H9 (cell line): ENCODE measurements at regions not wholly inside any gene's neighbourhood (a gene's known extent, or its start where the extent isn't known, plus 50 kb on each side); places are given as distances from the start of the nearest gene placed in this dataset.

Experiments
- DNase-seq: peaks from one replicate; pipeline ENCODE4 v3.0.0-alpha.2; 2017
- H2AFZ ChIP-seq: one replicate; pipeline ENCODE4 v1.6.1; 2013; ENCODE audit warnings: mild to moderate bottlenecking, low read length, control low read depth, moderate library complexity
- H2AK5ac ChIP-seq: 2 replicates; pipeline ENCODE4 v1.6.1; 2013; ENCODE audit warnings: low read length, control low read depth, mixed read lengths; ENCODE audit not compliant: insufficient read length
- H2BK120ac ChIP-seq: one replicate; pipeline ENCODE4 v1.6.1; 2013; ENCODE audit warnings: low read depth, mild to moderate bottlenecking, low read length, control low read depth, inconsistent platforms; ENCODE audit not compliant: poor library complexity, severe bottlenecking
- H2BK12ac ChIP-seq: 2 replicates; pipeline ENCODE4 v1.6.1; 2013; ENCODE audit warnings: low read length, control low read depth, mixed read lengths, low read depth; ENCODE audit not compliant: insufficient read length
- H2BK15ac ChIP-seq: 2 replicates; pipeline ENCODE4 v1.6.1; 2013; ENCODE audit warnings: low read depth, low read length, control low read depth
- H2BK20ac ChIP-seq: one replicate; pipeline ENCODE4 v1.6.1; 2013; ENCODE audit warnings: low read depth, mild to moderate bottlenecking, low read length, control low read depth, inconsistent platforms; ENCODE audit not compliant: poor library complexity, severe bottlenecking
- H2BK5ac ChIP-seq: 2 replicates; pipeline ENCODE4 v1.6.1; 2013; ENCODE audit warnings: low read length, control low read depth, mixed read lengths; ENCODE audit not compliant: insufficient read length
- H3K14ac ChIP-seq: 2 replicates; pipeline ENCODE4 v1.6.1; 2013; ENCODE audit warnings: low read length, control low read depth; ENCODE audit not compliant: insufficient read depth
- H3K18ac ChIP-seq: 2 replicates; pipeline ENCODE4 v1.6.1; 2013; ENCODE audit warnings: low read depth, mild to moderate bottlenecking, mixed read lengths, low read length, control low read depth; ENCODE audit not compliant: insufficient read length
- H3K23ac ChIP-seq: 2 replicates; pipeline ENCODE4 v1.6.1; 2013; ENCODE audit warnings: low read length, control low read depth, mixed read lengths, low read depth; ENCODE audit not compliant: insufficient read length
- H3K23me2 ChIP-seq: 2 replicates; pipeline ENCODE4 v1.6.1; 2013; ENCODE audit warnings: low read depth, mild to moderate bottlenecking, mixed read lengths, low read length, control low read depth; ENCODE audit not compliant: insufficient read length, poor library complexity, severe bottlenecking
- H3K27ac ChIP-seq: 2 replicates; pipeline ENCODE4 v1.5.1; 2013; ENCODE audit warnings: low read length, control low read depth, mixed read lengths, low read depth; ENCODE audit not compliant: insufficient read length
- H3K27me3 ChIP-seq: 2 replicates; pipeline ENCODE4 v1.6.1; 2013; ENCODE audit warnings: low read length, control low read depth, inconsistent platforms; ENCODE audit not compliant: insufficient read depth
- H3K4ac ChIP-seq: 2 replicates; pipeline ENCODE4 v1.6.1; 2013; ENCODE audit warnings: low read depth, mild to moderate bottlenecking, control low read depth, inconsistent platforms, low read length, moderate library complexity
- H3K4me1 ChIP-seq: 2 replicates; pipeline ENCODE4 v1.6.1; 2013; ENCODE audit warnings: low read length, control low read depth, inconsistent platforms; ENCODE audit not compliant: insufficient read depth
- H3K4me2 ChIP-seq: 2 replicates; pipeline ENCODE4 v1.6.1; 2013; ENCODE audit warnings: low read length, control low read depth, mixed read lengths; ENCODE audit not compliant: insufficient read length, insufficient read depth
- H3K56ac ChIP-seq: 2 replicates; pipeline ENCODE4 v1.6.1; 2013; ENCODE audit warnings: low read depth, mild to moderate bottlenecking, mixed read lengths, low read length, control low read depth; ENCODE audit not compliant: insufficient read length
- H3K79me1 ChIP-seq: 2 replicates; pipeline ENCODE4 v1.6.1; 2013; ENCODE audit warnings: low read depth, mild to moderate bottlenecking, moderate library complexity, low read length, control low read depth, inconsistent platforms; ENCODE audit not compliant: insufficient read depth, poor library complexity, severe bottlenecking
- H3K79me2 ChIP-seq: 2 replicates; pipeline ENCODE4 v1.6.1; 2013; ENCODE audit warnings: low read length, control low read depth, inconsistent platforms; ENCODE audit not compliant: insufficient read depth
- H3K9ac ChIP-seq: 2 replicates; pipeline ENCODE4 v1.6.1; 2013; ENCODE audit warnings: low read length, control low read depth, mixed read lengths; ENCODE audit not compliant: insufficient read length; ENCODE audit errors: extremely low read depth
- H3K9me3 ChIP-seq: one replicate; pipeline ENCODE4 v1.6.1; 2013; ENCODE audit warnings: low read depth, low read length, inconsistent platforms; ENCODE audit not compliant: control insufficient read depth
- H3T11ph ChIP-seq: one replicate; pipeline ENCODE4 v1.6.1; 2013; ENCODE audit warnings: mild to moderate bottlenecking, low read length, control low read depth, inconsistent platforms
- H4K20me1 ChIP-seq: one replicate; pipeline ENCODE4 v1.6.1; 2013; ENCODE audit not compliant: control insufficient read depth, insufficient read length, insufficient read depth
- H4K5ac ChIP-seq: 2 replicates; pipeline ENCODE4 v1.6.1; 2013; ENCODE audit warnings: low read depth, mild to moderate bottlenecking, mixed read lengths, low read length, control low read depth; ENCODE audit not compliant: insufficient read length
- H4K8ac ChIP-seq: replicated peaks from 2 replicates; pipeline ENCODE4 v1.6.1; 2013; ENCODE audit warnings: low read length, control low read depth, mixed read lengths, low read depth; ENCODE audit not compliant: insufficient read length
- H4K91ac ChIP-seq: 2 replicates; pipeline ENCODE4 v1.6.1; 2013; ENCODE audit warnings: low read depth, mild to moderate bottlenecking, moderate library complexity, mixed read lengths, low read length, control low read depth; ENCODE audit not compliant: insufficient read length
- H3K27ac Mint-ChIP-seq, 3 experiments: 2 replicates in 2 of 3; 3 replicates in 1 of 3; pipeline ENCODE4 v1.8.0; 2020 to 2021; ENCODE audit warnings: mixed read lengths in 3 of 3, mild to moderate bottlenecking in 1 of 3, moderate library complexity in 1 of 3
- H3K27me3 Mint-ChIP-seq: 2 replicates; pipeline ENCODE4 v1.8.0; 2021; ENCODE audit warnings: low read depth, mild to moderate bottlenecking, moderate library complexity, mixed read lengths
- H3K36me3 Mint-ChIP-seq, 3 experiments: 2 replicates in 2 of 3; 3 replicates in 1 of 3; pipeline ENCODE4 v1.8.0; 2020 to 2021; ENCODE audit warnings: low read depth in 3 of 3, mixed read lengths in 3 of 3; ENCODE audit not compliant: insufficient read depth in 1 of 3
- H3K4me1 Mint-ChIP-seq, 2 experiments: 2 replicates each; pipeline ENCODE4 v1.8.0; 2020; ENCODE audit warnings: mixed read lengths in 2 of 2
- H3K4me3 Mint-ChIP-seq, 2 experiments: 2 replicates in 1 of 2; 3 replicates in 1 of 2; pipeline ENCODE4 v1.8.0; 2020 to 2021; ENCODE audit warnings: mild to moderate bottlenecking in 2 of 2, mixed read lengths in 2 of 2, moderate library complexity in 1 of 2
- H3K9me3 Mint-ChIP-seq, 2 experiments: 2 replicates in 1 of 2; 3 replicates in 1 of 2; pipeline ENCODE4 v1.8.0; 2020; ENCODE audit warnings: mild to moderate bottlenecking in 2 of 2, mixed read lengths in 2 of 2, moderate library complexity in 1 of 2
- WGBS: extraction: QIAGEN DNeasy Blood & Tissue Kit; methylation state at CpG from one replicate; pipeline ENCODE4 v1.1.7; 2013; ENCODE audit warnings: missing lambda C conversion rate, low lambda C conversion rate, mixed read lengths; ENCODE audit not compliant: insufficient read length; ENCODE audit errors: extremely low coverage; 5-methylcytosine and 5-hydroxymethylcytosine counted together
- TF ChIP-seq, protein P1 (sequence below): fragments of 200-600 bp; sonication (generic); conservative IDR thresholded peaks from 3 replicates; pipeline ENCODE4 v1.8.0; 2021; ENCODE audit warnings: antibody characterized with exemption, mild to moderate bottlenecking

DNA sequence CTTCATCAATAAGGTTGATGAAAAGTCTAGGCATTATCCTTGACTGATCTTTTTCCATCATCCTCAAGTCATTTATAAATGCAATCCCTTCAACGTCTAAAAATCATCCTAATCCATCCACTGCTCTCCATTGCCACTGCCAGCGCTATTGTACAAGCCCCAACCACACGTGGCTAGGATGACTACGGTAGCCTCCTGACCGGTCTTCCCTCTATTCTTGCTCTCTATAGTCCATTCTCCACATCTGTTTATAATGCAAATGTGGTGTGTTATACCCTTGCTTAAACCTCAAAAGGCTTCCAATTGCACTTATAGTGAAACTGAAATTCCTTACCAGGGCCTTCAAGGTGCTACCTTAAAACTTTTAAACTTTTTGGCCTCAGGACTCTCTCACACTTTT lies 410.6 kb upstream of the ADAMTS9 start:
- Histone ChIP-seq H2AFZ (no peak overlapping the region), H3K79me1 (no peaks in the 10 kb centered on the region), H2BK5ac (no peak overlapping the region), H4K91ac (no peak overlapping the region), H3K23ac (no peak overlapping the region), H4K8ac (no peak overlapping the region), H2BK20ac (no peak overlapping the region), H3K27me3 (no peaks in the 10 kb centered on the region), H3K14ac (no peak overlapping the region), H2BK120ac (no peak overlapping the region), H3K4me1 (peaks cover 8% of the 10 kb centered on the region), H3K23me2 (no peaks in the 10 kb centered on the region), H3K9ac (no peak overlapping the region), H3K4me2 (no peak overlapping the region), H3K18ac (no peak overlapping the region), H2BK15ac (no peak overlapping the region), H2BK12ac (no peak overlapping the region), H3K56ac (no peak overlapping the region), H3T11ph (no peak overlapping the region), H3K9me3 (no peaks in the 10 kb centered on the region), H3K79me2 (no peaks in the 10 kb centered on the region), H4K5ac (no peak overlapping the region), H4K20me1 (no peaks in the 10 kb centered on the region), H3K27ac (no peak overlapping the region), H3K4ac (no peak overlapping the region), H2AK5ac (no peak overlapping the region)
- Mint-ChIP-seq H3K4me3 (no peak overlapping the region), H3K36me3 (peaks cover 0 to 5% (median 0%) of the 10 kb centered on the region in 3 experiments; a peak in 2 of 7 replicates), H3K27me3 (no peaks in the 10 kb centered on the region; the same call in 1 of the 2 replicates), H3K27ac (no peak overlapping the region), H3K4me1 (peaks cover 20 to 21% of the 10 kb centered on the region in 2 experiments), H3K9me3 (no peaks in the 10 kb centered on the region; a peak in 1 of 5 replicates)
- no CpG with 5 or more reads among the region's 5 CpGs for WGBS
- no peak for DNase-seq
- TF ChIP-seq, protein P1, sequence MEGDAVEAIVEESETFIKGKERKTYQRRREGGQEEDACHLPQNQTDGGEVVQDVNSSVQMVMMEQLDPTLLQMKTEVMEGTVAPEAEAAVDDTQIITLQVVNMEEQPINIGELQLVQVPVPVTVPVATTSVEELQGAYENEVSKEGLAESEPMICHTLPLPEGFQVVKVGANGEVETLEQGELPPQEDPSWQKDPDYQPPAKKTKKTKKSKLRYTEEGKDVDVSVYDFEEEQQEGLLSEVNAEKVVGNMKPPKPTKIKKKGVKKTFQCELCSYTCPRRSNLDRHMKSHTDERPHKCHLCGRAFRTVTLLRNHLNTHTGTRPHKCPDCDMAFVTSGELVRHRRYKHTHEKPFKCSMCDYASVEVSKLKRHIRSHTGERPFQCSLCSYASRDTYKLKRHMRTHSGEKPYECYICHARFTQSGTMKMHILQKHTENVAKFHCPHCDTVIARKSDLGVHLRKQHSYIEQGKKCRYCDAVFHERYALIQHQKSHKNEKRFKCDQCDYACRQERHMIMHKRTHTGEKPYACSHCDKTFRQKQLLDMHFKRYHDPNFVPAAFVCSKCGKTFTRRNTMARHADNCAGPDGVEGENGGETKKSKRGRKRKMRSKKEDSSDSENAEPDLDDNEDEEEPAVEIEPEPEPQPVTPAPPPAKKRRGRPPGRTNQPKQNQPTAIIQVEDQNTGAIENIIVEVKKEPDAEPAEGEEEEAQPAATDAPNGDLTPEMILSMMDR: no peak
